ENCODE measurements at regions not wholly inside any gene's neighbourhood (a gene's known extent, or its start where the extent isn't known, plus 50 kb on each side); places are given as distances from the start of the nearest gene placed in this dataset.

GRCh38 chr17:72421128-72422092, 300.6 kb downstream of the SOX9 start:
- DNase-seq (ENCODE audit: low read depth in 2 of 2, low spot score in 1 of 2) = no peak

GRCh38 chr17:72422204-72422504, 301.3 kb downstream of the SOX9 start:
- DNase-seq (ENCODE audit: low read depth in 2 of 2, low spot score in 1 of 2) = no peak

- no peak for DNase-seq (ENCODE audit: low read depth in 2 of 2, low spot score in 1 of 2)
These were observed 301.9 kb downstream of the SOX9 start for GRCh38 chr17:72422505-72423285.

- no peak for DNase-seq (ENCODE audit: low read depth in 2 of 2, low spot score in 1 of 2)
These were observed 302.4 kb downstream of the SOX9 start for GRCh38 chr17:72423286-72423589.

- no peak for DNase-seq (ENCODE audit: low read depth in 2 of 2, low spot score in 1 of 2)
These were observed 302.9 kb downstream of the SOX9 start for GRCh38 chr17:72423718-72424117.

- no peak for DNase-seq (ENCODE audit: low read depth in 2 of 2, low spot score in 1 of 2)
These were observed 303.8 kb downstream of the SOX9 start for GRCh38 chr17:72424505-72425117.

- no peak for DNase-seq (ENCODE audit: low read depth in 2 of 2, low spot score in 1 of 2)
These were observed 304.4 kb downstream of the SOX9 start for GRCh38 chr17:72425133-72425793.

- DNase-seq (ENCODE audit: low read depth in 2 of 2, low spot score in 1 of 2) = no peak
These were observed 305.0 kb downstream of the SOX9 start for GRCh38 chr17:72425794-72426168.

GRCh38 chr17:72426321-72426720, 305.5 kb downstream of the SOX9 start:
- no peak for DNase-seq (ENCODE audit: low read depth in 2 of 2, low spot score in 1 of 2)

- DNase-seq (ENCODE audit: low read depth in 2 of 2, low spot score in 1 of 2) = no peak
These were observed 306.3 kb downstream of the SOX9 start for GRCh38 chr17:72426948-72427760.

GRCh38 chr17:72427761-72428109, 306.9 kb downstream of the SOX9 start:
- DNase-seq (ENCODE audit: low read depth in 2 of 2, low spot score in 1 of 2) = no peak

- no peak for DNase-seq (ENCODE audit: low read depth in 2 of 2, low spot score in 1 of 2)
These were observed 308.3 kb downstream of the SOX9 start for GRCh38 chr17:72429066-72429638.

GRCh38 chr17:72430611-72431432, 310.0 kb downstream of the SOX9 start:
- DNase-seq (ENCODE audit: low read depth in 2 of 2, low spot score in 1 of 2) = no peak

- DNase-seq (ENCODE audit: low read depth in 2 of 2, low spot score in 1 of 2) = no peak
These were observed 311.4 kb downstream of the SOX9 start for GRCh38 chr17:72432143-72432621.

- no peak for DNase-seq (ENCODE audit: low read depth in 2 of 2, low spot score in 1 of 2)
These were observed 312.1 kb downstream of the SOX9 start for GRCh38 chr17:72432881-72433280.

- DNase-seq (ENCODE audit: low read depth in 2 of 2, low spot score in 1 of 2) = no peak
These were observed 313.0 kb downstream of the SOX9 start for GRCh38 chr17:72433797-72434196.

GRCh38 chr17:72434581-72434980, 313.8 kb downstream of the SOX9 start:
- DNase-seq (ENCODE audit: low read depth in 2 of 2, low spot score in 1 of 2) = no peak

GRCh38 chr17:72434991-72435618, 314.3 kb downstream of the SOX9 start:
- DNase-seq (ENCODE audit: low read depth in 2 of 2, low spot score in 1 of 2) = no peak

- no peak for DNase-seq (ENCODE audit: low read depth in 2 of 2, low spot score in 1 of 2)
These were observed 318.0 kb downstream of the SOX9 start for GRCh38 chr17:72438783-72439182.
